Non-pigmented ciliary epithelial cell (primary cell): ENCODE measurements at regions not wholly inside any gene's neighbourhood (a gene's known extent, or its start where the extent isn't known, plus 50 kb on each side); places are given as distances from the start of the nearest gene placed in this dataset.
A peak's percentile ranks its signal among the peaks of the same experiment; 100 is the strongest.

Source experiments
- DNase-seq: peaks from one replicate; pipeline ENCODE4 v3.0.0-alpha.2; 2010; ENCODE audit warnings: low read depth

GRCh38 chr9:134487066-134487710, 154.4 kb upstream of the COL5A1 start:
- no peak for DNase-seq

GRCh38 chr9:134488331-134489280, 153.0 kb upstream of the COL5A1 start:
- no peak for DNase-seq

DNA sequence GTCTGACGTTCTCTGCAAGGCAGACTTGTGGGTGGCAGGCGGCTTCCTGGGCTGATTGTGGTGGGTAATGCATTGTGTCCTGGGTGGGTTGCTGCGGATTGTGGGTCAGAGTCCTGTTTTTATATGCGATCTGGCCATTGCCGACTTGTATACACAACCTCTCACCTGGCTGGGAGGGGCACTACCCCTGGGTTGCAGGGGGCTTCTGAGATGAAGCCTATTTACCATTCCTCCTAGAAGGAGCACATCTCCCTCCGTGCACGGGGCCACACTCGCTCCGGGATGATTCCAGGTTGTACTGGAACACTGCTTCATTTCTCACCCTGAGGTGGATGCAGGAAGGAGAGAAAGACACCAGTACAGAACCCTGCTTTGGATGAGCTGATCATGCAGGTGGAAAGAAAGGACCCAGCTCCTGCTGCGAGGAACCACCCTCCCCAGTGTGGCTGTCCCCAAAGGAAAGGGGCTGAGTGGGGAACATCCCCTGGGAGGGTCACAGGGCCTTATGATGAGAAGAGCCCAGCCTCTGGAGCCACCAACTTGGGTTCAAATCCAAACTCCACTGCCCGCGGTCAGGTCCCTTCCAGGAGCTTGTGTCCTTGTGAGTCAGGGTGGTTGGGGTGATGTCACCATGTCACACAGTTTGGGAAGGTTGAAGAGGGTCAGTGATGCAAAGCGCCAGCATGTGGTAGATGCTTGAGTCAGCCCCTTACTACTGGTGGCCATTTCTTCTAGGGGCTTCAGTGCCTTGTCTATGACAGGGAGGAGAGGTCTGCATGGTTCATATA, 151.8 kb upstream of the COL5A1 start:
- DNase-seq, result no peak

GRCh38 chr9:134490446-134490845, 151.2 kb upstream of the COL5A1 start:
- no peak for DNase-seq

DNA sequence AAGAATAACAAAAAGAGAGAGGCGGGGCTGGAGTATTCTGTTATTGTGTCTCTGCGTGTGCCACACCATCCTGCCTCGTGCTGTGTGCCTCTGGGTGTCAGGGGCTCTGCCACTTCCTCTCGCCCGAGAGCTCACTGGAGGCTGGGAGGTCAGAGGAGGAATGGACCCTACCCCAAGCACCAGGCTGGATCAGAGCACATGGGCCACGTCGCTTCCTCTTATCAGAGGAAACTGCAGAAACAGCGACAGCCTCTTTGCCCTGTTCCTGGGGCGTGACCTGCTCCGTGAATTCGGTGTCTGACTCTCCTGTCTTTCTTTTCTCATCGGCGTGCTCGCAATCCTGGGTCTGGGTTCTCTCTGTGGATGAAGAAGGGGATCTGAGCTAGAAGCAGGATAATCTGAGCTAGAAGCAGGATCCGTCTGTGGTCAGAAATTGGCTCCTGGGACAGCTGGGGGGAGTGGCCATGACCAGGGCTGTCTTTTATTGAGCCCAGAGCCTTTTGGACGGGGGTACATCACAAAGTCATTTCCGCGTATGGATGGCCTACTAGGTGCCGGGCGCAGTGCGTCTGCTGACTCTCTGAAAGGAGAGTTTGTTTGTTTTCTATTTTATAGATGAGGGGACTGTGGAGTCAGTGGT, 150.3 kb upstream of the COL5A1 start:
- no peak for DNase-seq

DNA sequence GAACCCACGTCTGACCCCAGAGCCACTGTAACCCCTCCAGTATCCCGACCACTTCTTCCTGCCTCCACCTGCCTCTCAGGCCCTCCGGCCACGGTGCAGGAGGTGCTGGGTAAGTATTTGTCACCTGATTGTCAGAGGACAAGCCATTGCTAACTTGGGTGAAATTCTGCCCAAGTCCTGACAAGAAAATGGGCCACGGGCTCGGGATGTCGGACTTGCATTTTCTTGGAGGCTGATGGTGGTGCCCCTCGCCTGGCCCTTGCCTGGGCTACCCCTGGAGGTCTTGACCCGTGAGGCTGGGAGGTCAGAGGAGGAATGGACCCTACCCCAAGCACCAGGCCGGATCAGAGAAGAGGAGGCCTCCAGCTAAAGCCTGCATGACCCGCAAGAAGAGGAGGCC, 149.7 kb upstream of the COL5A1 start:
- DNase-seq, result no peak

DNA sequence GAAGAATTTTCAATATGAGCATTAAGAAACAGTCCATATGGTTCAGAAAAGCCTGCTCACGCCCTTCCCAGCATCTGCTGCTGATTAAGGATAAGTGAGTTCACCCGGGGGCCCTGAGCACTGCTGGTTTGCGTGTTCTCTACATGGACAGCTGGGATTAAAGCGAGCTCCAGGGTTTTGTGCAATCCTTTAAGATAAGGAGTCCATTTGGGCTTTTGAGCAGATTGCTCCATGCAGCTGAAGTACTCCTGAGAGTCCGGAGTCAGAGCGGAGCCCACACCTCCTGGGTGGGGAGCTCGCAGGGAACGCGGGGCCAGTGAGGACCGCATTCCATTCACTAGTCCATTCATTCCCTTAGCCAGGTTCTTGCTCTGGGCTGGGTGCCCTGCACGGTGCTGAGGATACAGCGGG, 149.3 kb upstream of the COL5A1 start:
- DNase-seq, result peak; percentile 60

DNA sequence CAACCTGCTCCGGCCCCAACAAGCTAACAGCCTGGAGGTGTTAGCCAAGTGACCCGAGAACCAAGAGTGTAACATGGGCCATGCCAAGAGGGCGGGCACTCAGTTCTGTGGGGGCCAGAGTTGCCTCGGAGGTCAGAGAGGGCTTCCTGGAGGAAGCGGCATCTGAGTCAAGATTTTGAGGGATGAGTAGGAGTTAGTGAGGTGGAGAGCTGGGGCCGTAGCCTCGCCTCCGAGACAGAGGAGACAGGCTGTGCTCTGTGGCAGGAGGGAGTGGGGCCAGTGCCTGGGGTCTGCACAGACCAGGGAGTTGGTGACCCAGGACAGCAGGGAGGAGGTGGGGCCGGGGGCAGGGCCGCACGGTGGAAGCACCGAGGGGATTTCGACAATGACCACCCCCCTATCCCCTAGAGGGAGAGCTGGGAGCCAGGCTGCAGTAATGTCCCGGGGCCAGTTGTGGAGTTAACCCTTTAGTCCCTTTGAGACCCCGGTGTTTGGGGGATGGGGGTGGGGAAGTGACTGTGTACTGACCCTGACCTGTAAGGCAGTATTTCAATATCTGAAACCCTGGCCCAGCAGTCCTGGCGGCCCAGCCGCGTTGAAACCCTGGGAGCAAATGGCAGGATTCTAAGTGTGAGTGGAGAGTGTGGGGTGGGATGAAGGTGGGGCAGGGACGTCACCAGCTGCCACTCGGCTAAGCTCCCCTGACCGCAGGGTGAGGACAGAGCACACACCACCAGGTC, 148.7 kb upstream of the COL5A1 start:
- no peak for DNase-seq

DNA sequence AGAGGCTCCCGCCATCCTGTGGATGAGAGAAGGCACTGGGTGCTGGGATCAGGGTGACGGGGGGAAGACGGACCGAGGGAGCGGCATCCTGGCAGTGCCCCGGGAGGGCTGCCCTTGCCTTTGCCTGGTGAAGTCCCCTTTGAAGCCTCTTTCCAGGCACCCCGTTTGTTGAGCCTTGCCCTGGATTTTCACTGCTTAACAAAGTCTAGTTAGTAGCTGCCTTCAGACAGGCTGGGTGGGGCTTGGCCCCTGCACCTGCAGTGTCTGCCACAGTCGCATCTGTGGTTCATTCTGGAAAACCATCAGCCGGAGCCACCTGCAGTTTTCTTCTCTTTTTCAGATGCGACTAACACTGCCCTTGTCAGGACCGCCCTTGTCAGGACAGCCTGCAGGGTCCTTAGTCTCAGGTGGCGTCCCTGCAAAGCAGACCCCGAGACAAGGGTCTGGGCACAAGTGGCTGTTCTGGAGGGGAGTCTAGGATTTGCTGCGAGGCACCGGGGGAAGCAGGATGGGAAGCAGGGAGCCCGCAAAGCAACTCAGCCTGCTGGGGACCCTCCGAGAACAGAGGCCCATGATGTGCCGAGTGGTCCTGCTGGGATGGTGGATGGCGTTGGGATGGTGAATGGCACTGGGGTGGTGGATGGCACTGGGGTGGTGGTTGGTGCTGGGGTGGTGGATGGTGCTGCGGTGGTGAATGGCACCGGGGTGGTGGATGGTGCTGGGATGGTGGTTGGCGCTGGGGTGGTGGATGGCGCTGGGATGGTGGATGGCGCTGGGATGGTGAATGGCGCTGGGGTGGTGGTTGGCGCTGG, 147.9 kb upstream of the COL5A1 start:
- DNase-seq, result no peak

DNA sequence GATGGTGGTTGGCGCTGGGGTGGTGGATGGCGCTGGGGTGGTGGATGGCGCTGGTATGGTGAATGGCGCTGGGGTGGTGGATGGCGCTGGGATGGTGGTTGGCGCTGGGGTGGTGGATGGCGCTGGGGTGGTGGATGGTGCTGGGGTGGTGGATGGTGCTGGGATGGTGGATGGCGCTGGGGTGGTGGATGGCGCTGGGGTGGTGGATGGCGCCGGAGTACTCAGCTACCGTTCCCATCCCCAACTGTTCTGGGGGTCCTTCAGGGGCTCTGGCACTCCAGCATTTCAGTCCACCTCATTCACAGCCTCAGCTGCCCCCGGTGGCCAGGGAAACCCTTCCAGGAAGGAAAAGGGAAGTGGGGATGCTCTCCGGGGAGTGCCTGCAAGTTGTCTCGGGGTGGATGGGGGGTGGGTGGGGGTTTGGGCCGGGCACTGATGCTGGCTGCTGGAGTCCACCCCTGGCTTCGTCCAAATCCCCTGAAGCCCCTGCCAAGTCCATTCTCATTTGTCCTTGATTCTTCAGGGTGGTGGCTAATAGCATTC, 147.3 kb upstream of the COL5A1 start:
- no peak for DNase-seq

DNA sequence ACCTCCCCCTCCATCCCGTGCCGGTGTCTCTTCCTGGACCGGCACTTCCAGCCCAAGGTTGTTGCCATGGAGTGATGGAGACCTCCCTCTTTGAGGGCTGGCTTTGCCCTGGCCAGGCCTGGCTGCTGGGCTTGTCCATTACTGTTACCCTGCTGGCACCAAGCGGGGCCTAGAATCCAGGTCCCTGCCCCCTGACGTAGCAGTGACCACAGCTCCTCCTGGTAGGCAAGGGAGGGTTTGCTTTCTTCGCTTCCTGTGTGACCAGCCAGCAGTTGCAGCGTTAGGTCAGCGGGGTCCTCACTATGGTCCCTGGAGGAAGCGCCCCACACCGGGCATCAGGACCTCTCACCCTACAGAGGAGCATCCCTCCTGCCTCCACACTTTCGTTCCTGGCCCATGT, 146.7 kb upstream of the COL5A1 start:
- no peak for DNase-seq

DNA sequence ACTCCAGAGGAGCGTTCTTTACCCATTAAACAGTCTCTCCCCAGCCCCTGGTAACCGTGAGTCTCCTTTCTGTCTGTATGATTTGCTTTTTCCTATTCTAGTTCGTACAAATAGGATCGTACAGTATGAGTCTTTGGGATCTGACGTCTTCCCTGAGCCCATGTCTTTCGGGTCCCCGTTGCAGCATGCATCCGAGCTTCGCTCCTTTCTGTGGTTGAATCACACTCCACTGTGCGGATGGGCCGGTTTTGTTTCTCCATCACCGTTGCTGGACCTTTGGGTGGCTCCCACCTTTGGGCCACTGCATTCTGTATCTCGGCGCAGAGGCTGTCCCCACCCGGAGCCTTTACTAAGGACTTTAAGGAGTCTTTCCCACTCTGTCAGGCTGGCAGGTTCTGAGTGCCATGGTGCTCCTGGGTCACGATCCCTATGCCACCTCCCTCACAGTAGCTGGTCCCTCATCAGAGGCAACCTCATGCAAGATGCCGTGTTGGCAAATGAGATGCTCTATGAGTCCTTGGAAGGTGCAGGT, 145.7 kb upstream of the COL5A1 start:
- DNase-seq, result no peak

- DNase-seq, result peak; percentile 26
Observed at GRCh38 chr9:134496413-134497282, 145.0 kb upstream of the COL5A1 start.

- DNase-seq, result no peak
Observed at GRCh38 chr9:134497283-134497860, 144.2 kb upstream of the COL5A1 start.

GRCh38 chr9:134498814-134499166, 142.8 kb upstream of the COL5A1 start:
- no peak for DNase-seq

- DNase-seq, result no peak
Observed at GRCh38 chr9:134500931-134501760, 140.5 kb upstream of the COL5A1 start.

- DNase-seq, result no peak
Observed at GRCh38 chr9:134501761-134502265, 139.8 kb upstream of the COL5A1 start.
